HL-60 (cell line): ENCODE measurements at regions not wholly inside any gene's neighbourhood (a gene's known extent, or its start where the extent isn't known, plus 50 kb on each side); places are given as distances from the start of the nearest gene placed in this dataset.

ENCODE experiments used
- DNase-seq, 2 experiments: peaks; one replicate each; pipeline ENCODE4 v3.0.0-alpha.2; 2010 to 2020; ENCODE audit warnings: low read depth in 1 of 2, low spot score in 1 of 2
- H3K27ac ChIP-seq: fragments of 250-450 bp; sonication (Bioruptor Pico); replicated peaks from 2 replicates; pipeline ENCODE4 v1.5.1; 2020; ENCODE audit warnings: mild to moderate bottlenecking, moderate library complexity
- H3K27me3 ChIP-seq: fragments of 250-450 bp; sonication (Bioruptor Pico); 2 replicates; pipeline ENCODE4 v1.5.1; 2021; ENCODE audit warnings: mild to moderate bottlenecking, moderate library complexity; ENCODE audit not compliant: insufficient read depth, poor library complexity, severe bottlenecking
- H3K4me3 ChIP-seq: replicated peaks from 2 replicates; pipeline ENCODE4 v1.5.1; 2011; ENCODE audit warnings: mild to moderate bottlenecking, control low read depth, low read length; ENCODE audit not compliant: insufficient read depth
- GABPA ChIP-seq: IDR thresholded peaks from 2 replicates; pipeline ENCODE4 v1.6.1; 2012; ENCODE audit warnings: low read depth
- POLR2AphosphoS5 ChIP-seq: IDR thresholded peaks from 2 replicates; pipeline ENCODE4 v1.6.1; 2012; ENCODE audit warnings: low read depth
- SPI1 ChIP-seq: IDR thresholded peaks from 2 replicates; pipeline ENCODE4 v1.6.1; 2012; ENCODE audit warnings: low read depth, mild to moderate bottlenecking, borderline replicate concordance
- TF ChIP-seq, protein P1 (sequence below): IDR thresholded peaks from one replicate; pipeline ENCODE4 v1.5.1; 2011; ENCODE audit warnings: low read length, control low read depth, inconsistent platforms; ENCODE audit not compliant: insufficient read depth
- TF ChIP-seq, protein P2 (sequence below): IDR thresholded peaks from 2 replicates; pipeline ENCODE4 v1.6.1; 2012; ENCODE audit warnings: low read depth; ENCODE audit not compliant: insufficient replicate concordance

DNA sequence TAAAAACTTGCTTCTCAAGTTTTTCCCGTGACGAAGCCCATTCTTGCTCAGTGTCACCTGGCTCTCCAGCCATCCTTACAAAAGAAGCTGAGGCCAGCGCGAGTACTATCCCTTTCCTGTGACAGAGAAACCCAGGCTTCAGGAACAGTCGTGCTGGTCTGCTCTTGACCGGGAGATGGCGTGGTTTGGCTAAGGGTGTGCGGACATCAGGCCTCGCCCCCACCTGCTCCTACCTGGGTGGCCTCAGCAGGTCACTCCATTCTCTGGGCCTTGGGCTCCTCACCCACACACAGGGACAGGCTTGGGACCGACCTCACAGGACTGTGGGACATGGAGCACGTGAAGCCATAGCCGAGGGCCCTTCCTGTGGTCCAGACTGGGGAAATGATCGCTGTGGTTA, 75.2 kb upstream of the CIBAR2 start:
- no peak overlapping the region for H3K27ac ChIP-seq
- H3K27me3 ChIP-seq, result peaks cover 2% of the 10 kb centered on the region
- TF ChIP-seq, protein P1, sequence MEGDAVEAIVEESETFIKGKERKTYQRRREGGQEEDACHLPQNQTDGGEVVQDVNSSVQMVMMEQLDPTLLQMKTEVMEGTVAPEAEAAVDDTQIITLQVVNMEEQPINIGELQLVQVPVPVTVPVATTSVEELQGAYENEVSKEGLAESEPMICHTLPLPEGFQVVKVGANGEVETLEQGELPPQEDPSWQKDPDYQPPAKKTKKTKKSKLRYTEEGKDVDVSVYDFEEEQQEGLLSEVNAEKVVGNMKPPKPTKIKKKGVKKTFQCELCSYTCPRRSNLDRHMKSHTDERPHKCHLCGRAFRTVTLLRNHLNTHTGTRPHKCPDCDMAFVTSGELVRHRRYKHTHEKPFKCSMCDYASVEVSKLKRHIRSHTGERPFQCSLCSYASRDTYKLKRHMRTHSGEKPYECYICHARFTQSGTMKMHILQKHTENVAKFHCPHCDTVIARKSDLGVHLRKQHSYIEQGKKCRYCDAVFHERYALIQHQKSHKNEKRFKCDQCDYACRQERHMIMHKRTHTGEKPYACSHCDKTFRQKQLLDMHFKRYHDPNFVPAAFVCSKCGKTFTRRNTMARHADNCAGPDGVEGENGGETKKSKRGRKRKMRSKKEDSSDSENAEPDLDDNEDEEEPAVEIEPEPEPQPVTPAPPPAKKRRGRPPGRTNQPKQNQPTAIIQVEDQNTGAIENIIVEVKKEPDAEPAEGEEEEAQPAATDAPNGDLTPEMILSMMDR, result no peak
- no peak for DNase-seq
- no peak overlapping the region for H3K4me3 ChIP-seq

DNA sequence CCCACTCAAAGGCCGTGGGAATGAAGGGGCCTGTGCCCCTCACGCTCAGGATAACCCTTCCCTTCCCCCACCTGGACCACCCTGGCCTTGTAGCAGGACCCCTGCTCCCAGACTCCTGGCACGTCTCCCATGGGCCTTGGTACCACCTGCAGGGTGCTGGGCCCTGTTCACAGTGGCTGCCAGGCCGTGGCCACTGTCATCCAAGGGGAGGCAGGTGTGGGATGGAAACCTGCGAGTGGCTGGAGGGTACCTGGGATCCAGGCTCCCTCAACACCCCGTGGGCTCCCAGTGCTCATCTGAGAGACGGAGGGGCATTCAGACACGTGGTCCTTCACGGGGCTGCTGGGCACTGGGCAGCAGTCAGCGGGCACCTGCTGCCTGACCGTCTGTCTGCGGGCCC, 75.6 kb upstream of the CIBAR2 start:
- TF ChIP-seq, protein P1, result no peak
- TF ChIP-seq, protein P2, sequence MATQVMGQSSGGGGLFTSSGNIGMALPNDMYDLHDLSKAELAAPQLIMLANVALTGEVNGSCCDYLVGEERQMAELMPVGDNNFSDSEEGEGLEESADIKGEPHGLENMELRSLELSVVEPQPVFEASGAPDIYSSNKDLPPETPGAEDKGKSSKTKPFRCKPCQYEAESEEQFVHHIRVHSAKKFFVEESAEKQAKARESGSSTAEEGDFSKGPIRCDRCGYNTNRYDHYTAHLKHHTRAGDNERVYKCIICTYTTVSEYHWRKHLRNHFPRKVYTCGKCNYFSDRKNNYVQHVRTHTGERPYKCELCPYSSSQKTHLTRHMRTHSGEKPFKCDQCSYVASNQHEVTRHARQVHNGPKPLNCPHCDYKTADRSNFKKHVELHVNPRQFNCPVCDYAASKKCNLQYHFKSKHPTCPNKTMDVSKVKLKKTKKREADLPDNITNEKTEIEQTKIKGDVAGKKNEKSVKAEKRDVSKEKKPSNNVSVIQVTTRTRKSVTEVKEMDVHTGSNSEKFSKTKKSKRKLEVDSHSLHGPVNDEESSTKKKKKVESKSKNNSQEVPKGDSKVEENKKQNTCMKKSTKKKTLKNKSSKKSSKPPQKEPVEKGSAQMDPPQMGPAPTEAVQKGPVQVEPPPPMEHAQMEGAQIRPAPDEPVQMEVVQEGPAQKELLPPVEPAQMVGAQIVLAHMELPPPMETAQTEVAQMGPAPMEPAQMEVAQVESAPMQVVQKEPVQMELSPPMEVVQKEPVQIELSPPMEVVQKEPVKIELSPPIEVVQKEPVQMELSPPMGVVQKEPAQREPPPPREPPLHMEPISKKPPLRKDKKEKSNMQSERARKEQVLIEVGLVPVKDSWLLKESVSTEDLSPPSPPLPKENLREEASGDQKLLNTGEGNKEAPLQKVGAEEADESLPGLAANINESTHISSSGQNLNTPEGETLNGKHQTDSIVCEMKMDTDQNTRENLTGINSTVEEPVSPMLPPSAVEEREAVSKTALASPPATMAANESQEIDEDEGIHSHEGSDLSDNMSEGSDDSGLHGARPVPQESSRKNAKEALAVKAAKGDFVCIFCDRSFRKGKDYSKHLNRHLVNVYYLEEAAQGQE, result no peak
- TF ChIP-seq GABPA (no peak), SPI1 (no peak), POLR2AphosphoS5 (no peak)
- peaks cover 2% of the 10 kb centered on the region for H3K27me3 ChIP-seq
- DNase-seq, result no peak
- no peak overlapping the region for H3K27ac ChIP-seq
- no peak overlapping the region for H3K4me3 ChIP-seq

DNA sequence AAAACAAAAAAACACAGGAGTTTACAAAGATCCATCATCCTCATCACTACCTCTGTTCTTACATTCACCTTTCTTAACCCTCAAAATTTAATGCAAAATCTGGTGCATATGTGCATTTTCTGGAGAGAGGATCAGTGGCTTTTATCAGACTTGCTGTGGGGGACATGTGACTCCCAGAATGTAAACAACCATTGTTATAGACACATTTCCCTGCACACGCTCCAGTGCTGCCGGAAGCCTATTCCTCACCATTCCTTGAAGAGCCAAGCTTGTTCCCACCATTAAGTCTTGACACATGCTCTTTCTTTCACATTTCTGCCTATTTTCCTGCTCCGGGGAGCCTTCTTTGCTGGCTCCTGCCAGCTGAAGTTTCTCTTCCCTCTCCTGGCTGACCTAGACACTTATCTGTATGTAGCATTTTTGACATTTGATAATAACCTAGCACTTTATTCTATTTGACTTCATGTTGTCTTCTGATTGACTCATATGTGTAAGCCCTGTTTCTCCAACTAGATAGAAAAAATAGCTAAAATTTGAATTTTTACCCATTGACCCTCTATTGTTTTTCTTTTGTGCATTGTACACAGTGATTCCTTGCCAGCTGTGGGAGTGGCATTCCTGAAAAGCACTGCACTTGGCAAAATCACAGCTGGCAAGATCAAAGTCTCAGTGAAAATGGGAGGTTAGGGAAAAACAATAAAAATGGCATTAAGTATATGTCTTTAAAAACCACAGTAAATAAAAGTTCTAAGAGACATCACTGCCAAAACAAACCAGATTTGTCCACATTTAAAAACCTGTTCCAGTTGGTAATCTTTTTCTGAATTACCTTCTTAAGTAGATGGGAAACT, 76.8 kb upstream of the CIBAR2 start:
- Histone ChIP-seq H3K27me3 (peaks cover 2% of the 10 kb centered on the region), H3K4me3 (no peak overlapping the region), H3K27ac (no peak overlapping the region)
- TF ChIP-seq POLR2AphosphoS5 (no peak), GABPA (no peak)
- TF ChIP-seq, protein P2, result no peak
- DNase-seq, result no peak

DNA sequence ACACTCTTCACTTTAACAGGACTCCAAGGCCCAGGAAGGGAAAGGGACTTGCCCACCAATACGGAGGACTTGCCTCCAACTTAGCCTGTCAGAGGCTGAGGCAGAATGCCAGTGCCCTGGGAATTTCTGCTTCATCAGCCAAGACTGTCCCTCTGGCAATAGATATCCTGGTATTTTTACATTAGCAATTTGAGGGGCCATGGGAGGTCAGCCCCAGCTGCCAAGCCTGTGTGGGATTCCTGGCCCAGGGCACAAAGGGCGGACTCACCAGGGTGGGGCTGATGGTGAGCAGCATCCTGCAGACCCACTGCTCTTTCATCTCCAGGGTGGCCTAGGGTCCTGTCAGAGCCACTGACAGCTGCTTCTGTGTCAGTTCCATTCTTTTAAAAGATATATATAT, 78.3 kb upstream of the CIBAR2 start:
- TF ChIP-seq GABPA, result no peak
- TF ChIP-seq, protein P1, result no peak
- TF ChIP-seq SPI1, result no peak
- no peak for TF ChIP-seq POLR2AphosphoS5
- TF ChIP-seq, protein P2, result no peak
- no peak for DNase-seq
- no peak overlapping the region for H3K27ac ChIP-seq
- no peak overlapping the region for H3K4me3 ChIP-seq
- H3K27me3 ChIP-seq, result peaks cover 2% of the 10 kb centered on the region
